WTC11 (cell line): ENCODE measurements at regions not wholly inside any gene's neighbourhood (a gene's known extent, or its start where the extent isn't known, plus 50 kb on each side); places are given as distances from the start of the nearest gene placed in this dataset.

ENCODE experiments used
- ATAC-seq: fragments of 200-7000 bp; cut with Tn5 transposase; 2 replicates; pipeline ENCODE4 v1.10.0; 2021; ENCODE audit warnings: mild to moderate bottlenecking, moderate library complexity
- CTCF ChIA-PET: fragments of 300-600 bp; sonication (Branson Sonifier 250); formaldehyde crosslinking; loops from one replicate; lab custom pipeline; 2021; ENCODE audit warnings: antibody characterized with exemption; lab: Charles Lee
- POLR2A ChIA-PET: fragments of 350-600 bp; sonication (Branson Sonifier 250); formaldehyde crosslinking; loops from one replicate; lab custom pipeline; 2021; ENCODE audit warnings: antibody characterized with exemption; lab: Charles Lee
- DNase-seq: peaks from one replicate; pipeline ENCODE4 v3.0.0; 2021; ENCODE audit warnings: low spot score
- H3K27ac Mint-ChIP-seq: 2 replicates; pipeline ENCODE4 v1.8.0; 2021; ENCODE audit warnings: mixed read lengths
- H3K27me3 Mint-ChIP-seq: 2 replicates; pipeline ENCODE4 v1.8.0; 2021; ENCODE audit warnings: low read depth, mild to moderate bottlenecking, moderate library complexity, mixed read lengths
- H3K36me3 Mint-ChIP-seq: 2 replicates; pipeline ENCODE4 v1.8.0; 2021; ENCODE audit warnings: mixed read lengths
- H3K4me1 Mint-ChIP-seq: 2 replicates; pipeline ENCODE4 v1.8.0; 2022; ENCODE audit warnings: mixed read lengths
- H3K4me3 Mint-ChIP-seq: 2 replicates; pipeline ENCODE4 v1.8.0; 2021; ENCODE audit warnings: mild to moderate bottlenecking, moderate library complexity, mixed read lengths
- H3K9me3 Mint-ChIP-seq: 2 replicates; pipeline ENCODE4 v1.8.0; 2021; ENCODE audit warnings: mixed read lengths
- ATF2 ChIP-seq: sonication (generic); formaldehyde crosslinking; IDR thresholded peaks from 2 replicates; pipeline ENCODE4 v1.8.1; 2022; ENCODE audit warnings: low read depth, missing genetic modification reagents, borderline replicate concordance
- ATF6 ChIP-seq: sonication (generic); formaldehyde crosslinking; IDR thresholded peaks from 2 replicates; pipeline ENCODE4 v1.8.1; 2023; ENCODE audit warnings: mild to moderate bottlenecking, missing genetic modification reagents
- CBFB ChIP-seq: sonication (generic); formaldehyde crosslinking; IDR thresholded peaks from 2 replicates; pipeline ENCODE4 v1.8.1; 2022; ENCODE audit warnings: mild to moderate bottlenecking, low read depth, missing genetic modification reagents
- CDX4 ChIP-seq: fragments of 250-450 bp; sonication (Bioruptor Pico); IDR thresholded peaks from 2 replicates; pipeline ENCODE4 v1.9.0; 2021; ENCODE audit warnings: moderate library complexity, mild to moderate bottlenecking, inconsistent platforms, borderline replicate concordance
- E2F5 ChIP-seq: sonication (generic); formaldehyde crosslinking; IDR thresholded peaks from 2 replicates; pipeline ENCODE4 v1.8.1; 2022; ENCODE audit warnings: mild to moderate bottlenecking, moderate library complexity, missing genetic modification reagents
- ELF4 ChIP-seq: sonication (generic); formaldehyde crosslinking; IDR thresholded peaks from 2 replicates; pipeline ENCODE4 v1.8.1; 2022; ENCODE audit warnings: low read depth, mild to moderate bottlenecking, moderate library complexity, missing genetic modification reagents
- ESRRA ChIP-seq: sonication (generic); formaldehyde crosslinking; IDR thresholded peaks from 2 replicates; pipeline ENCODE4 v1.8.1; 2022; ENCODE audit warnings: mild to moderate bottlenecking, missing genetic modification reagents, borderline replicate concordance
- HMGA2 ChIP-seq: fragments of 250-450 bp; sonication (Bioruptor Pico); IDR thresholded peaks from 2 replicates; pipeline ENCODE4 v1.4.0; 2021; ENCODE audit warnings: mild to moderate bottlenecking, moderate library complexity
- MYBL2 ChIP-seq: sonication (generic); formaldehyde crosslinking; IDR thresholded peaks from 2 replicates; pipeline ENCODE4 v1.8.1; 2023; ENCODE audit warnings: mild to moderate bottlenecking, moderate library complexity, missing genetic modification reagents
- NR3C1 ChIP-seq: sonication (generic); formaldehyde crosslinking; conservative IDR thresholded peaks from 2 replicates; pipeline ENCODE4 v1.8.1; 2023; ENCODE audit warnings: low read depth, mild to moderate bottlenecking, missing genetic modification reagents
- PRDM15 ChIP-seq: sonication (generic); formaldehyde crosslinking; IDR thresholded peaks from 2 replicates; pipeline ENCODE4 v1.8.0; 2022; ENCODE audit warnings: missing genetic modification reagents
- RELA ChIP-seq: sonication (generic); formaldehyde crosslinking; IDR thresholded peaks from 2 replicates; pipeline ENCODE4 v1.8.1; 2022; ENCODE audit warnings: missing genetic modification reagents, mild to moderate bottlenecking, borderline replicate concordance
- SMAD3 ChIP-seq: sonication (generic); formaldehyde crosslinking; IDR thresholded peaks from 2 replicates; pipeline ENCODE4 v1.8.0; 2022; ENCODE audit warnings: missing genetic modification reagents, mild to moderate bottlenecking, borderline replicate concordance
- STAT6 ChIP-seq: sonication (generic); formaldehyde crosslinking; conservative IDR thresholded peaks from 2 replicates; pipeline ENCODE4 v1.8.1; 2023; ENCODE audit warnings: mild to moderate bottlenecking, low read depth, missing genetic modification reagents, moderate library complexity
- USF1 ChIP-seq: sonication (generic); formaldehyde crosslinking; IDR thresholded peaks from 2 replicates; pipeline ENCODE4 v1.8.0; 2022; ENCODE audit warnings: mild to moderate bottlenecking, missing genetic modification reagents
- USF2 ChIP-seq: sonication (generic); formaldehyde crosslinking; IDR thresholded peaks from 2 replicates; pipeline ENCODE4 v1.8.1; 2023; ENCODE audit warnings: mild to moderate bottlenecking, missing genetic modification reagents, moderate library complexity
- ZNF232 ChIP-seq: sonication (generic); formaldehyde crosslinking; IDR thresholded peaks from 2 replicates; pipeline ENCODE4 v1.8.0; 2022; ENCODE audit warnings: mild to moderate bottlenecking, missing genetic modification reagents
- ZNF396 ChIP-seq: fragments of 250-450 bp; sonication (Bioruptor Pico); IDR thresholded peaks from 2 replicates; pipeline ENCODE4 v1.8.0; 2021; ENCODE audit warnings: mild to moderate bottlenecking, moderate library complexity, borderline replicate concordance

- TF ChIP-seq CBFB (no peak), ZNF396 (CRISPR knock-in tag) (no peak), ZNF232 (no peak), RELA (CRISPR knock-in tag) (no peak), MYBL2 (CRISPR knock-in tag) (no peak)
These were observed 249.9 kb downstream of the NPR3 start (continued) for GRCh38 chr5:32961059-32961415.

- POLR2A ChIA-PET = interaction anchor here (0.7 kb wide), 1 partner anchor 1967 kb away, joined by 4 read pairs; no protein-coding TSS in a partner anchor
- Mint-ChIP-seq H3K9me3 (peaks cover 32% of the 10 kb centered on the region), H3K27me3 (no peaks in the 10 kb centered on the region)
- 0 out of 2 replicates have a peak, but pooled peaks have one; percentile 24 for ATAC-seq
- TF ChIP-seq E2F5 (CRISPR knock-in tag) (no peak), STAT6 (CRISPR knock-in tag) (no peak), ELF4 (no peak), HMGA2 (CRISPR knock-in tag) (no peak), SMAD3 (CRISPR knock-in tag) (no peak), ATF2 (CRISPR knock-in tag) (no peak), ATF6 (CRISPR knock-in tag) (no peak), PRDM15 (CRISPR knock-in tag) (no peak), CDX4 (CRISPR knock-in tag) (no peak), ZNF232 (no peak), ESRRA (CRISPR knock-in tag) (no peak), NR3C1 (CRISPR knock-in tag) (no peak), USF1 (no peak), USF2 (CRISPR knock-in tag) (no peak)
- TF ChIP-seq, all 79 proteins: peak for 0
- Mint-ChIP-seq H3K4me1 (peaks cover 18% of the 10 kb centered on the region), H3K4me3 (no peak overlapping the region), H3K27ac (no peak overlapping the region), H3K36me3 (peaks cover 6% of the 10 kb centered on the region)
- no peak for DNase-seq
- CTCF ChIA-PET = interaction anchor here (0.7 kb wide), 1 partner anchor 202 kb away, joined by 3 read pairs; no protein-coding TSS in a partner anchor
These were observed 253.1 kb downstream of the NPR3 start for GRCh38 chr5:32964261-32964660.
